ENCODE measurements at regions not wholly inside any gene's neighbourhood (a gene's known extent, or its start where the extent isn't known, plus 50 kb on each side); places are given as distances from the start of the nearest gene placed in this dataset.

DNA sequence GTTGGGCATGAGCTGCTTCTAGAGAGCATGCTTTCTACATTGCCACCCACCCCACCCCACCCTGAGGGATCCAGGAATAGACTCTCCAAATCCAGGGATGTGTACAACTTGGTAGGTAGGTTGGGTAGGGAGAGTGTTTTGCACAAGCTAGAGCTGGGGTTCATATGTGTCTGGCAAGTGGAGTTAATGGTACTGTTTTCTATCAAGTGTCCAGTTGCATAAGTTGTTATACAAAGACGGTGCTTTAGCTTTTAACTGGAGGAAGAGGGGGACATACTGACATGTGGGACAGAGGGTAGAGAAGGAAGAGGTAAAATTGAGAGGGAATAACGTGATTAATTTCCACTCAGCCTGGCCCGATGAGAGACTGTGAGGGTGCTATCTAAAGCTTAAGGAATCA, 51.0 kb upstream of the TNC start:
- no peaks in the 10 kb centered on the region for H3K36me3 Mint-ChIP-seq
- H3K9me3 Mint-ChIP-seq = no peaks in the 10 kb centered on the region
- H3K27ac Mint-ChIP-seq = no peak overlapping the region
- ATAC-seq = no peak
- no peak overlapping the region for H3K4me3 Mint-ChIP-seq
- DNase-seq (ENCODE audit: low spot score in 2 of 2) = no peak
- no peaks in the 10 kb centered on the region for H3K4me1 Mint-ChIP-seq

- Mint-ChIP-seq H3K4me3 (no peak overlapping the region), H3K9me3 (no peaks in the 10 kb centered on the region), H3K36me3 (no peaks in the 10 kb centered on the region), H3K4me1 (no peaks in the 10 kb centered on the region), H3K27ac (no peak overlapping the region)
- ATAC-seq (no peak), DNase-seq (ENCODE audit: low spot score in 2 of 2) (no peak)
Observed at GRCh38 chr9:115170358-115171073, 52.6 kb upstream of the TNC start.

DNA sequence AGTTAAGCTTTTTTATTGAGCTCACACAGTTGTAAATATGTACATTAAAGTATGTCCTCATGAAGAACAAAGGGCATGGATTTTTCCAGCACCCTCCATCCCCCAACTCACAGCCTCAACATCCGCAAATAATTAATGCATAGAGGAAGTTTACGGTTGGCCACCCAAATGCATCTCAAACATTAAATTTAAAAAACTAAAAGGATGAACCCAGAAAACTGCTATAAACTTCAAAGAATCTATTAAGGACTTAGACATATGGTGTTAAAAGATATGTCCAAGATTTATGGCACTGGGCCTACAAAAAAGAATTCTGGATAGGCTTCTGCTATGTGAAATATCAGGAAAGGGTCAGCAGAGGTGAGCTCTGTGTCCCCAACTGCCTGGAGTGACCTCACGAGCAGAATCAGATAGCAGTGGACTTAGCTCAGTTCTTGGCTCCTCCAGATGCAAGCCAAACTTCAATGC, 54.0 kb upstream of the TNC start:
- H3K9me3 Mint-ChIP-seq = no peaks in the 10 kb centered on the region
- H3K36me3 Mint-ChIP-seq = no peaks in the 10 kb centered on the region
- H3K4me1 Mint-ChIP-seq = no peaks in the 10 kb centered on the region
- H3K27ac Mint-ChIP-seq = no peak overlapping the region
- DNase-seq (ENCODE audit: low spot score in 2 of 2) (no peak), ATAC-seq (no peak)
- no peak overlapping the region for H3K4me3 Mint-ChIP-seq

DNA sequence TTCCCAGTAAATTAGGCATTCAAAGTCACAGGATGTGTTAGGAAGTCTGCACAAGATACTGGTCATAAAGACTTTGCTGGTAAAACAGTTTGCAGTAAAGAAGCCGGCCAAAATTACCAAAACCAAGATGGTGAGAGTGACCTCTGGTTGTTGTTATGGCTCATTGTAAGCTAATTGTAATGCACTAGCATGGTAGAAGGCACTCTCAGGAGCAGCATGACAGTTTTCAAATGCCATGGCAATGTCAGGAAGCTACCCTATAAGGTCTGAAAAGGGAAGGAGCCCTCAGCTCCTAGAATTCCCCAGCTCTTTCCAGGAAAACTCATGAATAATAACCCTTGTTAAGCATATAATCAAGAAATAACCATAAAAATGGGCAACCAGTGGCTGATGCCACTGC, 64.3 kb upstream of the TNC start:
- no peaks in the 10 kb centered on the region for H3K4me1 Mint-ChIP-seq
- H3K27ac Mint-ChIP-seq = no peak overlapping the region
- H3K4me3 Mint-ChIP-seq = no peak overlapping the region

DNA sequence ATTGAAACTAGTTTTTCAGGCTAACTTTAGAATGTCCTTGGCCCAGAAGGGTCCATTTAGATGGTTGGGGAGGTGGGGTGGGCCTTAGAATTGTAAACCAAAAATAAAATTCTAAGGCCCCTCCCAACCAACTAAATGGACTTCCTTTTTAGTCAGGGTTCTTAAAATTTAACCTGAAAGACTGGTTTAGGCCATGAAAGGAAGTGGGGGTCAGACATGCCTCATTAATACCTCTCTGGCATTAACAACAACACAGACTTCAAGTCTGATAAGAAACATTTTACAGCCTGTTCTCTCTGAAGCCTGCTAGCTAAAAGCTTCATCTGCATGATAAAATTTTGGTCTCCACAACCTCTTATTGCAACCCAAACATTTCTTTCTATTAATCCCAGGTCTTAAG, 65.5 kb upstream of the TNC start:
- ATAC-seq = no peak
- H3K4me3 Mint-ChIP-seq = no peak overlapping the region
- H3K27ac Mint-ChIP-seq = no peak overlapping the region
- H3K9me3 Mint-ChIP-seq = no peaks in the 10 kb centered on the region
- H3K36me3 Mint-ChIP-seq = no peaks in the 10 kb centered on the region
- H3K4me1 Mint-ChIP-seq = no peaks in the 10 kb centered on the region
- no peak for DNase-seq (ENCODE audit: low spot score in 2 of 2)

More for the DNA sequence above, 64.3 kb upstream of the TNC start:
- ATAC-seq (no peak), DNase-seq (ENCODE audit: low spot score in 2 of 2) (no peak)
- H3K9me3 Mint-ChIP-seq = no peaks in the 10 kb centered on the region
- no peaks in the 10 kb centered on the region for H3K36me3 Mint-ChIP-seq

DNA sequence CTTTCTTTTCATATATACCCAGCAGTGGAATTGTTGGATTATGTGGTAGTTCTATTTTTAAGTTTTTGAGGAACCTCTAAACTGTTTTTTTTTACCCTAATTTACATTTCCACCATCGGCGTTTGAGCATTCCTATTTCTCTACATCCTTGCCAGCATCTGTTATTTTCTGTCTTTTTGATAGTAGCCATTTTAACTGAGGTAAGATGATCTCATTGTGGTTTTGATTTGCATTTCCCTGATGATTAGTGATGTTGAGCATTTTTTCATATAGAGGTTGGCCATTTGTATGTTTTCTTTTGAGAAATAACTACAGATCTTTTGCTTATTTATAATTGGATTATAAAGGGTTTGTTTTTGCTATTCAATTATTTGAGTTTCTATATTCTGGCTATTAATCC, 71.7 kb upstream of the TNC start:
- ATAC-seq (no peak), DNase-seq (ENCODE audit: low spot score in 2 of 2) (no peak)
- Mint-ChIP-seq H3K27ac (no peak overlapping the region), H3K4me1 (no peaks in the 10 kb centered on the region), H3K4me3 (no peak overlapping the region), H3K9me3 (no peaks in the 10 kb centered on the region), H3K36me3 (no peaks in the 10 kb centered on the region)

GRCh38 chr9:115191667-115192066, 73.7 kb upstream of the TNC start:
- no peaks in the 10 kb centered on the region for H3K4me1 Mint-ChIP-seq
- ATAC-seq (no peak), DNase-seq (ENCODE audit: low spot score in 2 of 2) (no peak)
- H3K36me3 Mint-ChIP-seq = no peaks in the 10 kb centered on the region
- no peaks in the 10 kb centered on the region for H3K9me3 Mint-ChIP-seq
- H3K27ac Mint-ChIP-seq = no peak overlapping the region
- H3K4me3 Mint-ChIP-seq = no peak overlapping the region

DNA sequence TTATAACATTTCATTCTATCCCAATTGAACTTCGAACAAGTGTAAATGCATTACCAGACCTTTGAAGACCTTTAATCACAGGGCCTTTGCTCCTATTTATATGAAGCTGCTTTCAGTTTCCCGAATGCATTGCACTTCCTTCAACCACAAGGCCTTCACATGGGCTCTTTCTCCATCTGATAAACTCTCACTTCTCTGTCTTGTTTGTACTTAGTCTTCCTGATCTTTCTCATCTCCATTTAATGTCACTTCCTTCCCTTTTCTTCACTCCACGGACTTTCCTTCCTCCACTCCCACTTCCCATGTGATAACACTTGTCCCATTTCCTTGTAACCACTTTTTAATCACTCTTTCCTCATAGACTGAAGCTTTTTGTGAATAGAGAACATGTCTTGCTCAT, 74.3 kb upstream of the TNC start:
- no peak overlapping the region for H3K27ac Mint-ChIP-seq
- DNase-seq (ENCODE audit: low spot score in 2 of 2) (no peak), ATAC-seq (no peak)
- no peak overlapping the region for H3K4me3 Mint-ChIP-seq
- H3K9me3 Mint-ChIP-seq = no peaks in the 10 kb centered on the region
- H3K4me1 Mint-ChIP-seq = no peaks in the 10 kb centered on the region
- H3K36me3 Mint-ChIP-seq = no peaks in the 10 kb centered on the region

DNA sequence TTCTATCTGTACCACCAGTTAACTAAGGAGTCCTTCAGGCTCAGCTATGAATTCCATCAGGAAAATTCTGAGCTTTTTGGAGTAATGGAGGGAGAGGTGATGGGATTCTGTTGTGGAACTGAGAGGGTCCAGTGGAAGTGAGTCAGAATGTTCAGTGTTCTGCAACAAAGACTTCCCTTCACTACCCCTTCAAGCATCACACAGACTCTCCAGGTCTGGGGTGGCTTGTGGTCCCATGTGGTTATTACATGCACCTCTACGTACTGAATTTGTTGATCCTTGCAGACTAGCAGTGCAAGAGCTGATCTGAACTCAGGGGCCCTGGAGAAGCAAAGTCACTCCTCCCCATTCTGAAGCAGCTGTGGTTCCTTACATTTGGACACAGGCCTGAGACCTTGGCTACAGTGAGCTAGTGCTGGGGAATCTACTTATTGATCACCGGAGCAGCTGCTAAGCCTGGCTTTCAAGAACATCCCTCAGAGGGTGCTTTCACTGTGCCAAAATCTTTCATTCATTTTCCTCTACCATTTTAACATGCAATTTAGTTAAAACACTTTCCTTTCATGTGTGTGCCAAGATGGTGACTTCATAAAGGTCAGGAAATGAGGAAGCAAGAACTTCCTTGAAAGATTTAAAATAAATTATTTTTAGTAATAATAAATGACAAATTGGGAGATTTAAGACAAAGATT, 75.0 kb upstream of the TNC start:
- H3K4me1 Mint-ChIP-seq = no peaks in the 10 kb centered on the region
- DNase-seq (ENCODE audit: low spot score in 2 of 2) = no peak
- H3K9me3 Mint-ChIP-seq = no peaks in the 10 kb centered on the region
- H3K36me3 Mint-ChIP-seq = no peaks in the 10 kb centered on the region
- ATAC-seq = no peak
- no peak overlapping the region for H3K27ac Mint-ChIP-seq
- no peak overlapping the region for H3K4me3 Mint-ChIP-seq

DNA sequence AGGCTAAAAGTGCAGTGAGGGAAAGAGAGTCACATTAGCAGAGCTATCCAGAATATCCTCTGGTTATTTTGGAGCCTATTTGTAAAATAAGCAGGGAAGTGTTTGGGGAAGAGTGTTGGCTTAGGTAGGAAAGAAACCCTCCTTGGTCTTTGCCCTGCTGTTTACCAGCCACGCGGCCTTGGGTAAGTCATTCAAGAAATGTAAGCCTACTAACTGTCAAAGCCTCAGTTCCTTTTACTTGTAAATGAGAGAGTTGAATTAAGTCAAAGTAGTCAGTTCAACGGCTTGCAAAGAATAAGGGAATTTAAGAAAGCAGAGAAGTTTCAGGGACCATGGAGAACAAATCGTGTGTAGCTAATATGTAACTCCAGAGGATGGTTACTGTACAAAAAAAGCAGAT, 75.8 kb upstream of the TNC start:
- Mint-ChIP-seq H3K4me3 (no peak overlapping the region), H3K27ac (no peak overlapping the region), H3K4me1 (no peaks in the 10 kb centered on the region), H3K36me3 (no peaks in the 10 kb centered on the region), H3K9me3 (no peaks in the 10 kb centered on the region)
- no peak for ATAC-seq
- DNase-seq (ENCODE audit: low spot score in 2 of 2) = no peak

DNA sequence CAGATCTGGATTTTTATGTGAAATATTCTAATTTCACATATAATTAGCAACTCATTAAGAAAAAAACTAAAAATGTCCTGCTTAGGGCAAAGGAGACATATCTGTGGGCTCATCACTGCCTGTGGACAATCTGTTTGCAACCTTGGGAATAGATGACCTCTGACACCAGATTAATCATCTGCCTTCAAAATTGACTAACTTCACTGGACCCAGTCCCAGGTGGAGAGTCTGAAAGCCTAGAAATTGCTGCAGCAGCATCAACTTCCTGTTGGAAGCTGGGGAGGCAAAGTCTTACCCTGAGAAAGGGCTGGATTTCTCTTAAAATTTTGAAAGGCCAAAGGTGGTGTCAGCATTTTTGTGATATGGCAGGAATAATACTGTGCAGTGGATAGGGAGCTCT, 76.3 kb upstream of the TNC start:
- DNase-seq (ENCODE audit: low spot score in 2 of 2) = no peak
- Mint-ChIP-seq H3K4me1 (no peaks in the 10 kb centered on the region), H3K27ac (no peak overlapping the region), H3K9me3 (no peaks in the 10 kb centered on the region), H3K36me3 (no peaks in the 10 kb centered on the region), H3K4me3 (no peak overlapping the region)
- ATAC-seq = no peak

DNA sequence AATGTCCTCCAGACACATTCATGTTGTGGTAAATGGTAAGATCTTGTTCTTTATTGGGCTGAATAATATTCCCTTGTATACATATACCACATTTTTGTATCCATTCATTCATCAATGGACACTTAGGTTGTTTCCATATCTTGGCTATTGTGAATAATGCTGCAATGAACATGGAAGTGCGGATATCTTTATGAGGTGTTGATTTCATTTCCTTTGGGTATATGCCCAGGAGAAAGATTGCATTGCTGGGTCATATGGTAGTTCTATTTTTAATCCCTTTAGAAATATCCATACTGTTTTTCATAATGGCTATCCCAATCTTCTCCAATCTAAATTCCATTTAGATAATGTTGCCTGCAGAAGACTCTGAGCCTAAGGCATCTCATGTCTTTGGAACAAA, 78.0 kb upstream of the TNC start:
- no peaks in the 10 kb centered on the region for H3K4me1 Mint-ChIP-seq
- H3K4me3 Mint-ChIP-seq = no peak overlapping the region
- H3K9me3 Mint-ChIP-seq = no peaks in the 10 kb centered on the region
- ATAC-seq = no peak
- H3K27ac Mint-ChIP-seq = no peak overlapping the region
- no peak for DNase-seq (ENCODE audit: low spot score in 2 of 2)
- H3K36me3 Mint-ChIP-seq = no peaks in the 10 kb centered on the region

DNA sequence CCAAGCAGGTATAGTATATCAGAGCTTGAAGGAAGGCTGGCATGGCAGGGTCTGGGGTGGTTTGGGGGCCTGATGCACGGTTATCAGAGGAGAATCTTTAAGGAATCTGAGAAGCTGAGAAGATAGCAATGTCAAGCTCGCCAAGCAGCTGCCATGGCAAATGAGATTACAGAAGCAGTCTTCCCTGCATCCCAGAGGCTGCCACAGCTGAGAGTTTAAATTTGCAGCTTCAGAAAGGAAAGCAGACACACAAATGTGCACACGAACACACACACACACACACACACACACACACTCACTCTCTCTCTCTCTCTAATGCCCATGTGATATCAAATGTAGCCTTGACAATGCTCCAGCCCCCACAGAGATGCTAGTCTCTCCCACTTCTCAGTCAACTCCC, 79.0 kb upstream of the TNC start:
- ATAC-seq (no peak), DNase-seq (ENCODE audit: low spot score in 2 of 2) (no peak)
- no peaks in the 10 kb centered on the region for H3K4me1 Mint-ChIP-seq
- H3K27ac Mint-ChIP-seq = no peak overlapping the region
- H3K4me3 Mint-ChIP-seq = no peak overlapping the region
- H3K36me3 Mint-ChIP-seq = no peaks in the 10 kb centered on the region
- H3K9me3 Mint-ChIP-seq = no peaks in the 10 kb centered on the region

DNA sequence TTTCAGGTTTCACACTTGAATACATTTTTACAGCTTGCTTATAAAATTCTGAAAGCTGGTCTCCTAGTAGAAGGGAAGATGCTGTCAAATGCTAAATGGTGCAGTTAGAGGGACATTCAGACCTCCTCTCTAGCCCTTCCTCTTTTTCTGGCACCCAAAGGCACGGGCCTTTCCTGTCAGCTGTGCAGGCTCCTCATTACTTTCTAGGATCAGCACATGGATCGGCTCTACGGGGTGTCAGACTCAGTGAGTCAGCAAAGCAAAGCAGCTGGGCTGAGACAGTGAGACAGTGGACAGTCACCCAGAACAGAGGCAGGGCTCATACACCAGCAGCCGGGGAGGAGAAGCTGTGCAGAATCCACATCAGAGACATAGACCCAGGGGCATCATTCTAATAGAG, 80.0 kb upstream of the TNC start:
- no peak overlapping the region for H3K27ac Mint-ChIP-seq
- no peaks in the 10 kb centered on the region for H3K36me3 Mint-ChIP-seq
- DNase-seq (ENCODE audit: low spot score in 2 of 2) (no peak), ATAC-seq (no peak)
- no peaks in the 10 kb centered on the region for H3K4me1 Mint-ChIP-seq
- no peaks in the 10 kb centered on the region for H3K9me3 Mint-ChIP-seq
- no peak overlapping the region for H3K4me3 Mint-ChIP-seq

DNA sequence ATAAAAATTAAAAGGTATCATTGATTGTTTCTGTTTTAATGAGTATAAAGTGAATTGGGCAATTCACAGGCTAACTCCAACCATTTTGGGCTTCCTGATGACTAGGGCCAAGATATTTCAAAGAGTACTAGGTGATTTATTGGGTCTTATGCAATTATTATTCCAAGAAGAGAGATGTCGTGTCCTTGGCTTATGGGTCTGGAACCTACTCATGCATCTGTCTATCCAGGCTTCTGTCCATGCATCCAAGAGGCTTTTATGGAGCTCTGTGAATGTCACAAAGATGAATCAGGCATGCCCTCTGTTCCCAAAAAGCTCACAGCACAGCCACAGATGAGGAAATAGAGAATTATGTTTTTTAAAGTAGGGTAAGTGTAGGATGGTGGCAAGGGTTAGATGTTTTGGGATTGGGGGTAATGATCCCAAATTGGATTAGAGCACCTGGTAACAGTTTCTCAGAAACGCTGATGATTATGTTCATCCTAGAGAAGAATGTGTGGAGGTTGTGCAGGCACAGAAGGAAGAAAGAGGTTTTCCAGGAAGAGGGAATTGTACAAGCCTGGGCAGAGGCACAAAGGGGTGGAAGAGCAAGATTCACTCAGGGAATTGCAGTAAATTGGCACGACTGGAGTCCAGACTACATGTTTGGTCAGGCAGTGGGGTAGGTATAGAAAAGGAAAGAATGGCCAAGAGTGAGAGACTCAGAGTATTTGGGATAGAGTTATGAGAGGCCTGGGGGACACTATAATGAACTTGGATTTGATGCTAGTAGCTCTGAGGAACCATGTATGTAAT, 83.0 kb upstream of the TNC start:
- H3K9me3 Mint-ChIP-seq = no peaks in the 10 kb centered on the region
- no peaks in the 10 kb centered on the region for H3K36me3 Mint-ChIP-seq
- ATAC-seq = no peak
- no peak overlapping the region for H3K4me3 Mint-ChIP-seq
- no peak for DNase-seq (ENCODE audit: low spot score in 2 of 2)
- H3K27ac Mint-ChIP-seq = no peak overlapping the region
- H3K4me1 Mint-ChIP-seq = no peaks in the 10 kb centered on the region

- no peaks in the 10 kb centered on the region for H3K36me3 Mint-ChIP-seq
- ATAC-seq (no peak), DNase-seq (ENCODE audit: low spot score in 2 of 2) (no peak)
- no peak overlapping the region for H3K4me3 Mint-ChIP-seq
- peaks cover 6% of the 10 kb centered on the region for H3K4me1 Mint-ChIP-seq
- no peak overlapping the region for H3K27ac Mint-ChIP-seq
- H3K9me3 Mint-ChIP-seq = no peaks in the 10 kb centered on the region
Observed at GRCh38 chr9:115202181-115202580, 84.2 kb upstream of the TNC start.

Data from stimulated activated effector memory CD8-positive, alpha-beta T cell treated with anti-CD3 and anti-CD28 coated beads, Interleukin-12 subunit alpha, Interleukin-12 subunit beta, amount 100 ng/mL, for 72 hours (primary cell).